ENCODE measurements at regions not wholly inside any gene's neighbourhood (a gene's known extent, or its start where the extent isn't known, plus 50 kb on each side); places are given as distances from the start of the nearest gene placed in this dataset.

GRCh38 chr16:85239871-85240270 is 127.6 kb upstream of the CIBAR2 start:
- TF ChIP-seq POLR2AphosphoS5 (IDR thresholded peaks at IDR 0.05; ENCODE audit: insufficient read depth in 1 of 2, low read depth in 1 of 2) (no peak), POLR2A (IDR thresholded peaks at IDR 0.05) (no peak)

Data from vagina (tissue), 2 donors.